KG1 (cell line): ENCODE measurements at regions not wholly inside any gene's neighbourhood (a gene's known extent, or its start where the extent isn't known, plus 50 kb on each side); places are given as distances from the start of the nearest gene placed in this dataset.
"Not testable (repeated sequence)": the region's sequence is repeated elsewhere in the genome, so short reads cannot be mapped to it uniquely, and the experiment has no call there.

Experiments used
- DNase-seq: peaks from one replicate; lab custom pipeline; 2025; lab: John Stamatoyannopoulos, UW

GRCh38 chr1:4064150-4064889, 164.2 kb upstream of the C1orf174 start:
- no peak for DNase-seq

GRCh38 chr1:4066860-4067599, 167.0 kb upstream of the C1orf174 start:
- DNase-seq, result no peak

GRCh38 chr1:4068076-4068475, 168.0 kb upstream of the C1orf174 start:
- no peak for DNase-seq

- no peak for DNase-seq
Observed at GRCh38 chr1:4071653-4072052, 171.6 kb upstream of the C1orf174 start.

DNA sequence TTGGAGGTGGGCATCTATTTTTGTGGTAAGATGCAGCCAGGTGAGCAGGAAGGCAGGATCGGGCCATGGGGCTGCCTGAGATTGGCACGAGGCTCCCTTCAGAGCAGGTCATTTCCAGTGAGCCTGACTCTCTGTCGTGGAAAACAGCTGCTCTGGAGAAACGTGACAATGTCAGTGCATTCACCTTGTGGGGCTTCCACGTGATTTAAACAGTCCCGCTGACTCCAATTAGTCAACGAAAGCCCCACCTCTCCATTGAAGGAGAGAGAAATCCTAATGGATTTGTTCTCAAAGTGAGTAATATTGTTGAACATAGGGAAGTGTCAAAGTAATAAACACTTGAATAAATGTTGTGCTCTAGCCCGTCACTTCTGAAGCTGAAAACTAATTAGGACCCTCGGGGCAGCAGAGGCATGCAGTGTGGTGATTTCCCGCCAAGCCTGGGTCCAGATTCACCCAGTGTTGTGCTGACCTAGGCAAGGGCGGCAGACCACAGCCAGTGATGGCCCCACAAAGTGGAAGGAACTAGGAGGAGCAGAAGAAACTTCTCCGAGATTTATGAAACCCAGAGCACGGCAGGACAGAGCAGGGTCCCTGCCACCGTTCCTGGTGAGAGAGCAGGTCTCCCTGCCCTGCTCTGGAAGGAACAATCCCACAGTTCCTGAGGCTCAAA, 172.5 kb upstream of the C1orf174 start:
- no peak for DNase-seq

GRCh38 chr1:4075436-4076225, 175.6 kb upstream of the C1orf174 start:
- no peak for DNase-seq

- no peak for DNase-seq
Observed at GRCh38 chr1:4076346-4076745, 176.3 kb upstream of the C1orf174 start.

DNA sequence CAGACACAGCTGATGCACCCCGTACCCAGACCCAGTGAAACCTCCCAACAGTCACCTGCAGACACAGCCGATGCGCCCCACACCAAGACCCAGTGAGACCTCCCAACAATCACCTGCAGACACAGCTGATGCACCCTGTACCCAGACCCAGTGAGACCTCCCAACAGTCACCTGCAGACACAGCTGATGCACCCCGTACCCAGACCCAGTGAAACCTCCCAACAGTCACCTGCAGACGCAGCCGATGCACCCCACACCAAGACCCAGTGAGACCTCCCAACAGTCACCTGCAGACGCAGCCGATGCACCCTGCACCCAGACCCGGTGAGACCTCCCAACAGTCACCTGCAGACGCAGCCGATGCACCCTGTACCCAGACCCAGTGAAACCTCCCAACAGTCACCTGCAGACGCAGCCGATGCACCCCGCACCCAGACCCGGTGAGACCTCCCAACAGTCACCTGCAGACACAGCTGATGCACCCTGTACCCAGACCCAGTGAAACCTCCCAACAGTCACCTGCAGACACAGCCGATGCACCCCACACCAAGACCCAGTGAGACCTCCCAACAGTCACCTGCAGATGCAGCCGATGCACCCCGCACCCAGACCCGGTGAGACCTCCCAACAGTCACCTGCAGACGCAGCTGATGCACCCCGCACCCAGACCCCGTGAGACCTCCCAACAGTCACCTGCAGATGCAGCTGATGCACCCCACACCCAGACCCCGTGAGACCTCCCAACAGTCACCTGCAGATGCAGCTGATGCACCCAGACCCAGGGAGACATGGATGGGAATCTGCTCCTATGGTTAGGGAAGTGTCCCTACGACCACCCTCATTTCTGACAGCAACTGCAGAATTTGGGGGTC, 178.3 kb upstream of the C1orf174 start:
- DNase-seq, result not testable (repeated sequence)

GRCh38 chr1:4079815-4080214, 179.7 kb upstream of the C1orf174 start:
- no peak for DNase-seq

- DNase-seq, result no peak
Observed at GRCh38 chr1:4081806-4082711, 182.0 kb upstream of the C1orf174 start.

DNA sequence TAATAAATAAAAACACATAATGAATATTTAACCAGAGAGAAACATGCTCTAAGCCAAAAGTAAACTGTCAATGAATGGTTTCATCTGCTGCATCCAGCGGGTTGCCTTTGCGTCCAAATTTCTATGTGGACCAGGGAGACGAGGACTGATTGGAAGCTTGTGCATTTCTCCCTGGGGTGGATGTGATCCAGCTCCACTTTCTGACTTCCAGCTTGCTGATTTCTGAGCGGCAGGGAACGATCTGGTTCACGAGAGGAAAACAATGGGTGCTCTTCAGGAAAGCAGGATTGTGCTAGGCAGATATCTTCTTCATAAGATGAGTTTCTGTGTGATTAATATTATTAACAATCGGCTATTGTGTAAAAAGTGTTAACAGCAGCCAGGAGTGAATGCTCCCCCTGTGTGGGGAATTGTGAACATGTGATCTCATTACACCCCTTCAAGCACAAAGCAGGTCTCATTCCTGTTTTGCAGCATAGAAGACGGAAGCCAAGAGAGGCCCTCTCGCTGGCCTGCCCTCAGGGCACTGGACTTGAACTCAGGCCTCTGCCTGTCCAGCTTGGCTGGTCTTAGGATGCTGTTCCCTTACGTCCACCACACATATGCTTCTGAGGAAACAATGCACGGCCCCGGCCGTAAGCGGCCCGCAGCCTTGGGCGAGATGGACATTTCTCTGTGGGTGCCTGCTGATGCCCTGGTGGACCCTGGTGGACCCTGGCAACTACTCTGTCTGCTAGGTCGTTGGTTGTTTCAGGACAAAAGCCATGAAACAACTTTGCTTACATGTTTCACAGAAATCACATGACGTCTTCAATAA, 183.4 kb upstream of the C1orf174 start:
- DNase-seq, result no peak

DNA sequence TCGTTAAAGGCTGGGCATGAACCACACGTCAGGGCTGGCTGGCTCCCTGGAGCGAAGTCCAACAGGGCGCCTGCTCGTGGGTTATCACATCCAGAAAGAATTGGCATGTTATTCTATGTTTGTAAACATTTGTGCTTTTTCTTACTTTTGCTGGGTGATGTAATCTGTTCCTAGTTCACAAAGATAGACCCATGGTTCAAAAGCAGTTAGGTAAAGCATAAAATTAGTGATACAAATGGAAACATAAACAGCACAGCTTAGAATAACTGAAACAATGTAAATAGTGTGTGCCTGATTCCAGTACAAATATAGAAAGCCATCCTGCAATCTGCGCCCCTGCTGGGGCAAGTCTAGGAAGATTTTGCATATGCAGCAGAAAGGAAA, 184.0 kb upstream of the C1orf174 start:
- no peak for DNase-seq

DNA sequence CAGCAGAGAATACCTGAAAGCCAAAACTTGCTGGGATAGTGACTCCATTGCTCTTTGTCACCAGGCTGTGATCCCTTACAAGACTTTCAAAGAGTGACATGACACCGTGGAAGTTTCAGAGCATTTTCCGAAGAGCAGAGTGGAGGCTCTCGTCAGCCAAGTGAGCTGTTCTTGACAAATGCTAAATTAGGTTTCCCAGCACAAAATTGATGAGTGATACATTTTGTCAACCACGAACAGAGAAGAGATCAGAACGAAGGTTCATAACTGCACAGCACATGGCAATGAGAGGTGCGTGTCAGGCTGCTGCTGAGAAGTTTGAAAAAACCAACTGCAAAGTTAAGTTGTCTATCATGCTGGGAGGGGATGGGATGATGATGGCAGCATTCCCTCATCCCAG, 184.4 kb upstream of the C1orf174 start:
- DNase-seq, result no peak

DNA sequence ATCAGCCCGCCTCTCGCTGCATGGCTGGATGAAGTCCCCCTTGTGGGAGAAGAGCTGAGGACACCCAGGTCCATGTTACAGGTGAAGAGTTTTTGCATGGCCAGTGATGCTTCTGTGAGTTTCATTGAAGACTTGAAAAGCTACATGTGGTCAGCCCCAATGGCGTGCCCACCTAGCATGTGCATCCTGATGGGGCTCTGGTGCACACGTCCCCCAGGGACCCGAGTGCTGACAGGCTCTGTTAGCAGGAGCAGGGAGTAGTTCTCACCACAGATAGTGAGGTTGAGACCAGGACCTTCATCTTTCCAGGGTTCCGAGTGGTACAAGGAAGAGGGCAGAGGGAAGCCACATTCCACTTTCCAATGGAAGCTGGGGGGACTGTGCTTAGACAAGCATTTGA, 184.8 kb upstream of the C1orf174 start:
- no peak for DNase-seq

- DNase-seq, result no peak
Observed at GRCh38 chr1:4085546-4085945, 185.5 kb upstream of the C1orf174 start.

DNA sequence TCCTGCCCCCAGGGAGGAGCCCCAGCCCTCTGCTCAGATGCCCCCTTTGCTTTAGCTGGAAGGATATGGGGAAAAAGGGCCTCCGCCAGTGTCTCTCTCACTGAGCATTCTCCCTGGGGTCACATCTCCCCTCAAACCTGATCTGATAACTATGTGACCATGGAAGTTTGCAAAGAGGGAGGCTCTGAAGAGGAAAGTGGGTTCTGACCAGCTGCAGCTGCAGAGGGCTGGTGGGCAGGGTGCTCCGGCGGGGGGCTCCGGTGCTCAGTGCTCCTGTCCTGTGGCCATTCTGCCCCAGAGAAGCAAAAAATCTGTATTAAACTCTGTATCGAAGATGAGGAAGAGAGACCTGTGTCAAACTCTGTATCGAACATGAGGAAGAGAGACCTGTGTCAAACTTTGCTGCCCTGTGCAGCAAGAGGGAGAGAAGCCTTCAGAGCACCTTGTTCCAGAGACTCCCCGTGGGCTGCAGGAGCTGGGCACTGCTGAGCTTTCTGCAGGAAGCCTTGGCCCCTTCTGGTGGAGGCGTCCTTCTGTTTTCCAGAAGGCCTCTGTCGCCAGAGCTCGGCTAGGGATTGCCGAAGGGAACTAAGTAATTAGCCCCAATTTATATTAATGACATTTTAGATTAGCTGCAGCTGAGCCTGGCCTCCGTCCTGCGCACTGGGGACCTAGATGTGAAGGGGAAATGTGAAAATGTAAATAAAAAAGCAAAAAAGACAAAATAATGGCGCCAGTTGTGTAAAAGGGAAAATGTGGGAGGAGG, 186.2 kb upstream of the C1orf174 start:
- no peak for DNase-seq

DNA sequence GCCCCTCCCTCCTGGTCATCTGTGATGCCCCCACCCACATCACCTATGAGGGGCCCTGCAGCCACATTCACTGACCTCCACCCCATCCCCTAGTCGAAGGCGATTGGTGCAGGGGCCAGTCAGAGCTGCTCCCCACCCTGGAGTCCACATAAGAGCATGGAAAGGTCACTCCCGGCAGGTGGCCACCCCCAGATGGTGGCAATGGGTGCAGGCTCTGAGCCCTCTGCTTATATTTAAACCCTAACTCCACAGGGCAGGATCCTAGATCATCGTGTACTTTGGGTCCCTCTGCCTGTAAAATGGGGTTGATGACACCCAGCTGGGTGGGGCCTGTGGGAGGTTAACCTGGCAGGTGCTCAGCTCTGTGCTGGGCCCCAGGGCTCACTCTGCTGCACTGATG, 186.8 kb upstream of the C1orf174 start:
- DNase-seq, result no peak
